ENCODE measurements at regions not wholly inside any gene's neighbourhood (a gene's known extent, or its start where the extent isn't known, plus 50 kb on each side); places are given as distances from the start of the nearest gene placed in this dataset.

GRCh38 chr22:26853071-26853470 is 195.7 kb downstream of the MIAT start:
- H3K4me1 ChIP-seq: no peaks in the 10 kb centered on the region
- H3K27ac ChIP-seq: no peak overlapping the region
- H3K4me3 ChIP-seq: no peak overlapping the region
- no peaks in the 10 kb centered on the region for H3K27me3 ChIP-seq
- no peak for DNase-seq
- H3K9me3 ChIP-seq: no peaks in the 10 kb centered on the region
- H3K36me3 ChIP-seq: no peaks in the 10 kb centered on the region
- no peak for TF ChIP-seq POLR2A (IDR thresholded peaks at IDR 0.05)
- TF ChIP-seq CTCF (IDR thresholded peaks at IDR 0.05): no peak

- Histone ChIP-seq H3K36me3 (no peaks in the 10 kb centered on the region), H3K27ac (no peak overlapping the region), H3K27me3 (no peaks in the 10 kb centered on the region), H3K9me3 (no peaks in the 10 kb centered on the region), H3K4me3 (no peak overlapping the region), H3K4me1 (no peaks in the 10 kb centered on the region)
- no peak for DNase-seq
- no peak for TF ChIP-seq POLR2A (IDR thresholded peaks at IDR 0.05)
- TF ChIP-seq CTCF (IDR thresholded peaks at IDR 0.05): no peak
Observed at GRCh38 chr22:26853495-26853894, 196.1 kb downstream of the MIAT start.

- no peak overlapping the region for H3K27ac ChIP-seq
- no peak for TF ChIP-seq CTCF (IDR thresholded peaks at IDR 0.05)
- no peak for TF ChIP-seq POLR2A (IDR thresholded peaks at IDR 0.05)
- H3K4me3 ChIP-seq: no peak overlapping the region
- DNase-seq: no peak
- H3K27me3 ChIP-seq: no peaks in the 10 kb centered on the region
- no peaks in the 10 kb centered on the region for H3K9me3 ChIP-seq
- no peaks in the 10 kb centered on the region for H3K4me1 ChIP-seq
- no peaks in the 10 kb centered on the region for H3K36me3 ChIP-seq
Observed at GRCh38 chr22:26857169-26857568, 199.8 kb downstream of the MIAT start.

- no peak overlapping the region for H3K4me3 ChIP-seq
- TF ChIP-seq POLR2A (IDR thresholded peaks at IDR 0.05) (no peak), CTCF (IDR thresholded peaks at IDR 0.05) (no peak)
- no peaks in the 10 kb centered on the region for H3K9me3 ChIP-seq
- no peak overlapping the region for H3K27ac ChIP-seq
- no peak for DNase-seq
- H3K27me3 ChIP-seq: no peaks in the 10 kb centered on the region
- H3K4me1 ChIP-seq: no peaks in the 10 kb centered on the region
- no peaks in the 10 kb centered on the region for H3K36me3 ChIP-seq
Observed at GRCh38 chr22:26860301-26860700, 202.9 kb downstream of the MIAT start.

- H3K4me3 ChIP-seq: no peak overlapping the region
- H3K36me3 ChIP-seq: no peaks in the 10 kb centered on the region
- H3K27ac ChIP-seq: no peak overlapping the region
- H3K27me3 ChIP-seq: no peaks in the 10 kb centered on the region
- no peaks in the 10 kb centered on the region for H3K9me3 ChIP-seq
- TF ChIP-seq POLR2A (IDR thresholded peaks at IDR 0.05) (no peak), CTCF (IDR thresholded peaks at IDR 0.05) (no peak)
- H3K4me1 ChIP-seq: no peaks in the 10 kb centered on the region
- no peak for DNase-seq
Observed at GRCh38 chr22:26865021-26865420, 207.6 kb downstream of the MIAT start.

GRCh38 chr22:26883393-26883792 is 226.0 kb downstream of the MIAT start:
- Histone ChIP-seq H3K27ac (no peak overlapping the region), H3K4me1 (no peaks in the 10 kb centered on the region), H3K36me3 (no peaks in the 10 kb centered on the region), H3K4me3 (no peak overlapping the region), H3K9me3 (no peaks in the 10 kb centered on the region), H3K27me3 (no peaks in the 10 kb centered on the region)
- no peak for DNase-seq
- TF ChIP-seq CTCF (IDR thresholded peaks at IDR 0.05) (no peak), POLR2A (IDR thresholded peaks at IDR 0.05) (no peak)

Measured in Peyer's patch (tissue), 4 donors.